ENCODE measurements at regions not wholly inside any gene's neighbourhood (a gene's known extent, or its start where the extent isn't known, plus 50 kb on each side); places are given as distances from the start of the nearest gene placed in this dataset.

DNA sequence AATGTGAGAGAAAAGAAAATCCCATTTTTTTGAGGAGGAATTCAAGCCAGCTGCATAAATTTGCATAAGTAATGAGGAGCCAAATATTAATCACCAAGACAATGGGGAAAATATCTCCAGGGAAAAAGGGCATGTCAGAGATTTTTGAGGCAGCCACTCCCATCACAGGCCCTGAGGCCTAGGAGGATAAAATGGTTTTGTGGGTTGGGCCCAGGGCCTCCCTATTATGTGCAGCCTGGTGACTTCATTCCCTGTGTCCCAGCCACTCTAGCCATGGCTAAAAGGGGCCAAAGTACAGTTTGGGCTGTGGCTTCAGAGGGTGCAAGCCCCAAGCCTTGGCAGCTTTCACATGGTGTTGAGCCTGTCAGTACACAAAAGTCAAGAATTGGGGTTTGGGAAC, 1051.0 kb upstream of the FOXG1 start:
- no peaks in the 10 kb centered on the region for H3K36me3 ChIP-seq
- no peak for DNase-seq

DNA sequence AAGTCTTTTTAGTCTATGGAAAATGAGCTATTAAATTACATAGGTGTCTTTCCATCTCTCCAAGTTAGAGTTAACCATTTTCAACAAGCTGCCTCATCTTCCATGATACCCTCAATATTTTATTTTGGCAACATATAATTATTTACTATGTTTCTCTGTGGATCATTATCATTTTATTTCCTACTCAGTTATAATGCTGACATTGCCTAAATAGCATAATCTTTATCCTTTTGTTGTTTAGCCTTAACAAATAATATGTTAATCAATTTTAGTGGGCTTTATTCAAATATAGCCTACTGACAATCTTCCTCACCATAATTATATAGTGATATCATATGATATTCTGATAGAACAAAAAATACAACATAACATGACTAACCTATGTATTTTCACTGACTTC, 1044.8 kb upstream of the FOXG1 start:
- TF ChIP-seq, protein P1, sequence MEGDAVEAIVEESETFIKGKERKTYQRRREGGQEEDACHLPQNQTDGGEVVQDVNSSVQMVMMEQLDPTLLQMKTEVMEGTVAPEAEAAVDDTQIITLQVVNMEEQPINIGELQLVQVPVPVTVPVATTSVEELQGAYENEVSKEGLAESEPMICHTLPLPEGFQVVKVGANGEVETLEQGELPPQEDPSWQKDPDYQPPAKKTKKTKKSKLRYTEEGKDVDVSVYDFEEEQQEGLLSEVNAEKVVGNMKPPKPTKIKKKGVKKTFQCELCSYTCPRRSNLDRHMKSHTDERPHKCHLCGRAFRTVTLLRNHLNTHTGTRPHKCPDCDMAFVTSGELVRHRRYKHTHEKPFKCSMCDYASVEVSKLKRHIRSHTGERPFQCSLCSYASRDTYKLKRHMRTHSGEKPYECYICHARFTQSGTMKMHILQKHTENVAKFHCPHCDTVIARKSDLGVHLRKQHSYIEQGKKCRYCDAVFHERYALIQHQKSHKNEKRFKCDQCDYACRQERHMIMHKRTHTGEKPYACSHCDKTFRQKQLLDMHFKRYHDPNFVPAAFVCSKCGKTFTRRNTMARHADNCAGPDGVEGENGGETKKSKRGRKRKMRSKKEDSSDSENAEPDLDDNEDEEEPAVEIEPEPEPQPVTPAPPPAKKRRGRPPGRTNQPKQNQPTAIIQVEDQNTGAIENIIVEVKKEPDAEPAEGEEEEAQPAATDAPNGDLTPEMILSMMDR (IDR thresholded peaks at IDR 0.05): no peak
- no peak for TF ChIP-seq POLR2A (IDR thresholded peaks at IDR 0.05)
- H3K36me3 ChIP-seq: no peaks in the 10 kb centered on the region
- DNase-seq: no peak
- no peaks in the 10 kb centered on the region for H3K27me3 ChIP-seq
- H3K27ac ChIP-seq: no peak overlapping the region
- H3K4me3 ChIP-seq (replicated peaks in 1 of 3): no peak overlapping the region
- H3K4me1 ChIP-seq: no peaks in the 10 kb centered on the region
- intact Hi-C loops (cut with DNase I): no loop called here
- H3K9me3 ChIP-seq: no peaks in the 10 kb centered on the region

More for the DNA sequence above, 1051.0 kb upstream of the FOXG1 start:
- H3K27ac ChIP-seq: no peak overlapping the region
- no peak overlapping the region for H3K4me3 ChIP-seq (replicated peaks in 1 of 3)
- no peaks in the 10 kb centered on the region for H3K27me3 ChIP-seq
- TF ChIP-seq POLR2A (IDR thresholded peaks at IDR 0.05): no peak
- TF ChIP-seq, protein P1 (IDR thresholded peaks at IDR 0.05): no peak
- intact Hi-C loops (cut with DNase I): no loop called here
- H3K9me3 ChIP-seq: no peaks in the 10 kb centered on the region
- H3K4me1 ChIP-seq: no peaks in the 10 kb centered on the region

DNA sequence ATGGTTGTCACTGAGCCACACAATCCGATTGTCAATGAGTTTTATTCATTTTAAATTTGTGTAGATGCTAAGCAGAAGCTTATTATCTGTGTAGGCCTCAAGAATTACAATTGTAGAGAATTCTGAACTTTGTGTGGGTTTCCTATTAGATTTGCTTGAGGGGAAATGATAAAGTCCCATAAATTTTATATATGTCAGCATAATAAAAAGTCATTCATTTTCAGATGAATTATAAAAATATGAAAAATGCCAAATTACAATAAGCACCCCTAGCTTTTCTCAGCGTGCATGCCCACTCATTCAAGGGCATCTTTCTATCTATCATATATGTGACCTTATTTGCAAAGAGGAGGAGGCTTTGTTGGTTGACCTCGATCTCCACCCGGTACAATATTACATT, 1041.1 kb upstream of the FOXG1 start:
- intact Hi-C loops (cut with DNase I): no loop called here

DNA sequence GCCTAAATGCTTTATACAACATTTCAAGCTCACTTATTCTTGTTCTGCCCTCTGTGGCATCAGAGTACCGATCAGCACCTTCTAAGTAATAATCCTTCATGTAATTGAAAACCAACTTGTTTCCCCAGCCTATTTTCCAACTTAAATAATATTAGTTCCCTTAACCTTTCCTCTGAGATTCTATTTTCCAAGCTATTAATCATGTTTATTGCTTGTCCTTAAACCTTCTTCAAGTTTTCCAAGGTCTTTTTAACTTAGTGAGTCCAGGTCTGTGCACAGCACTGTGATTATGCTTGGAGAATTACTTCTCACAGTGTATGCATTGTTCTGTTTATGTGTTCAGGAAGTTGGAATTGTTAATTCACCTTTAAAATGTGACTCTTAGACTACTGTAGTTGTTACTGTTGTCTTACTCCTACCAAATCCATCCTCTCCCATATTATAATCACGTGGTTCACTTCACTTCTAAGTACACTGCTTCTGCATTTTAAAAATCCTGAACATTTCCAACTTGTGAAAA, 1039.3 kb upstream of the FOXG1 start:
- H3K4me1 ChIP-seq: no peaks in the 10 kb centered on the region
- DNase-seq: no peak
- 57 to 61% methylated on average over 2 of the region's 2 CpGs for WGBS, 2 donors
- no peak overlapping the region for H3K27ac ChIP-seq
- no peak for TF ChIP-seq POLR2A (IDR thresholded peaks at IDR 0.05)
- TF ChIP-seq, protein P1 (IDR thresholded peaks at IDR 0.05): no peak
- H3K36me3 ChIP-seq: no peaks in the 10 kb centered on the region
- H3K4me3 ChIP-seq (replicated peaks in 1 of 3): no peak overlapping the region
- no peaks in the 10 kb centered on the region for H3K9me3 ChIP-seq
- intact Hi-C loops (cut with DNase I): no loop called here
- H3K27me3 ChIP-seq: no peaks in the 10 kb centered on the region

More for the DNA sequence above, 1041.1 kb upstream of the FOXG1 start:
- 83 to 89% methylated on average over 4 of the region's 4 CpGs for WGBS, 2 donors
- H3K27me3 ChIP-seq: no peaks in the 10 kb centered on the region
- no peak for TF ChIP-seq POLR2A (IDR thresholded peaks at IDR 0.05)
- TF ChIP-seq, protein P1 (IDR thresholded peaks at IDR 0.05): no peak
- no peak overlapping the region for H3K27ac ChIP-seq
- no peaks in the 10 kb centered on the region for H3K36me3 ChIP-seq
- no peak overlapping the region for H3K4me3 ChIP-seq (replicated peaks in 1 of 3)
- no peaks in the 10 kb centered on the region for H3K4me1 ChIP-seq
- no peak for DNase-seq
- H3K9me3 ChIP-seq: no peaks in the 10 kb centered on the region

DNA sequence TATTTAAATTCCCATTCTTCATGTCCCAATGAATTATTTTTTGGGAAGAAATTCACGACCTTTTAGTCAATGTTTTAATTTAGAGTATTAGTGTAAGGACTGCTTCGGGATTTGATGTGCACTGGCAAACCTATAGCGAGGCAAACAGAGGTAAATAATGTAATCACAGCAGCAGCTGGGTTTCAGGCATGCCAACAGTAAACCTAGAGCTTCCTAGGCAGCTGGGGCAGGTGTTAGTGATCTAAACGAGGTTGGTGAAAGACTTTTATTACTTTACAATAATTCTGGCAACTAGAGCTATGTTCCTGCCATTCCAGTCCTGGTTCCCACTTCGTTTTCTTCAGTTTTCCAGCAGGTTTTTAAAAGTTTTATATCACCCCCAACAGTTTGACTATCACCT, 1036.4 kb upstream of the FOXG1 start:
- 55 to 61% methylated on average over 5 of the region's 5 CpGs for WGBS, 2 donors
- Histone ChIP-seq H3K9me3 (no peaks in the 10 kb centered on the region), H3K27ac (no peak overlapping the region), H3K36me3 (no peaks in the 10 kb centered on the region), H3K27me3 (no peaks in the 10 kb centered on the region), H3K4me1 (no peaks in the 10 kb centered on the region), H3K4me3 (replicated peaks in 1 of 3) (no peak overlapping the region)
- no peak for DNase-seq
- no peak for TF ChIP-seq POLR2A (IDR thresholded peaks at IDR 0.05)
- TF ChIP-seq, protein P1 (IDR thresholded peaks at IDR 0.05): no peak
- intact Hi-C loops (cut with DNase I): no loop called here

Data from thyroid gland (tissue), 4 donors.